Activated CD8-positive, alpha-beta memory T cell treated with anti-CD3 and anti-CD28 coated beads, Interleukin-2, amount 10 ng/mL, durations not matched to agents 7 days and 5 days (primary cell): ENCODE measurements at regions not wholly inside any gene's neighbourhood (a gene's known extent, or its start where the extent isn't known, plus 50 kb on each side); places are given as distances from the start of the nearest gene placed in this dataset.

Source experiments
- ATAC-seq: fragments of 150-1000 bp; cut with Tn5 transposase; one replicate; pipeline ENCODE4 v1.10.0; 2021; ENCODE audit warnings: moderate library complexity
- CTCF ChIA-PET: fragments of 350-600 bp; sonication (Branson Sonifier 250); formaldehyde crosslinking; loops from one replicate; lab custom pipeline; 2021; ENCODE audit warnings: antibody characterized with exemption; lab: Charles Lee
- DNase-seq: peaks from one replicate; pipeline ENCODE4 v3.0.0-alpha.2; 2020
- H3K27ac Mint-ChIP-seq: one replicate; pipeline ENCODE4 v1.8.0; 2021; ENCODE audit warnings: mild to moderate bottlenecking, mixed read lengths
- H3K27me3 Mint-ChIP-seq: one replicate; pipeline ENCODE4 v1.8.0; 2021; ENCODE audit warnings: mixed read lengths
- H3K36me3 Mint-ChIP-seq: one replicate; pipeline ENCODE4 v1.8.0; 2021; ENCODE audit warnings: mild to moderate bottlenecking, mixed read lengths
- H3K4me1 Mint-ChIP-seq: one replicate; pipeline ENCODE4 v1.8.0; 2021; ENCODE audit warnings: mixed read lengths
- H3K4me3 Mint-ChIP-seq: one replicate; pipeline ENCODE4 v1.8.0; 2021; ENCODE audit warnings: mild to moderate bottlenecking, moderate library complexity, mixed read lengths
- H3K9me3 Mint-ChIP-seq: one replicate; pipeline ENCODE4 v1.8.0; 2022; ENCODE audit warnings: low read depth, mixed read lengths

DNA sequence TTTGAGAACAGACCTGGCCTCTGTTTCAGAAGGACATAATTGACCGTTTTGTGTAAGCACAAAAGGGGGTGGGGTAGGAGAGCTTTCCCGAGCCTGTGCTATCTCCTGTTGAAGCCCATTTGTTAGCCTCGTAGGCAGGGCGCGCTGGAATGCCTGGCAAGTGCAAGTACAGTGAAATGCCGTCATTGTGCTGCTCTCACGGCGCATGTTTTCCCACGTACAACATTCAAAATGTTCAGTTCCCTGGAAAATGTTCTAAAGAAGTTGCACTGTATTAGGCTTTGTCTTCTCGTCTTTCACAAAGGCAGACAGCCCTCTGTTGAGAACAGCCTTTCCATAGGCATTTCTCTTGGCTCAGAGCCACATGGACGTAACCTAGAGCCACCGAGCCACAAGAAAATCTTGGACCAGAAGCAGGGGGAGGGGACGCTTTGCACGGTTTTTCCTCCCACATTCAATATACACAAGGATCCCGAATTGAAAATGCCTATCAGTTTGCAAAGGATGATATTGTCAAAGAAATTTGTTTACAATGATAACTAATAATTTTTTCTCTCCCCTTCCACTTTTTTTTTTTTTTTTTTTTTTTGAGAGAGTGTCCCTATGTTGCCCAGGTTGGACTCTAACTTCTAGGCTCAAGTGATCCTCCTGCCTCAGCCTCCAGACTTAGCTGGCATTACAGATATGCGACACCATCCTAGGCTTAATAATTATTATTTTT lies 54.6 kb upstream of the RAPGEF2 start:
- CTCF ChIA-PET: interaction anchor here (0.6 kb wide), 1 partner anchor 16 kb away, joined by 3 read pairs; no protein-coding TSS in a partner anchor
- Mint-ChIP-seq H3K9me3 (no peaks in the 10 kb centered on the region), H3K27me3 (peaks cover 11% of the 10 kb centered on the region), H3K27ac (no peak overlapping the region), H3K4me1 (peaks cover 27% of the 10 kb centered on the region), H3K36me3 (no peaks in the 10 kb centered on the region), H3K4me3 (no peak overlapping the region)
- DNase-seq (no peak), ATAC-seq (no peak)

DNA sequence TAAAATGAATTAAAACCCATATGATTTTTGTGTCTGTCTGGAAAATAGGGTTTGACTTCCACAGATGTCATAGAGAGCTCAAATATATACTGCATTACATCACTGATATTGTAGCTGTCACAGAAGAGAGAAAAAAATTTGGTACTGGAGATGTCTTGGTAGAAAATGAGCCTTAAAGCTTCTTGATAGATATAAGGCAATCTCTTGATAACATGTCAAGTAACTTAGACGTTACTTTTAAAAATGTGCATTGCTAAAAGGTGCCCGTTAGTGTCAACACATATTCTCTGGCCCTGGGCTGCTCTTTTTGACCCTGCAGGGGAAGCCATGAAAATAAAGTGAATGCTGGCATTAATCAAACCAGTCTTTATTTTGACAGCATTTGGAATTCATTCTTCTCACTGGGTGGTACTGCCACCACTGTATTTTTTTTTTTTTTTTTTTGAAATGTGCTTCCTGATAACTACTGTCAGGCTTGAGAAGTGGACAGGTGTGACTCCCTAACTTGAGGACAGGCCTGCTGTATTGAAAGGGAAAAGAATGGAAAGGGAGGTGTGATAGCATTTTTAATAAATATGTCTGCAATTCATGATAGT lies 53.0 kb upstream of the RAPGEF2 start:
- Mint-ChIP-seq H3K36me3 (no peaks in the 10 kb centered on the region), H3K27me3 (peaks cover 14% of the 10 kb centered on the region), H3K9me3 (no peaks in the 10 kb centered on the region), H3K27ac (no peak overlapping the region), H3K4me1 (peaks cover 27% of the 10 kb centered on the region), H3K4me3 (no peak overlapping the region)
- ATAC-seq (no peak), DNase-seq (no peak)
- CTCF ChIA-PET: no interaction called here

DNA sequence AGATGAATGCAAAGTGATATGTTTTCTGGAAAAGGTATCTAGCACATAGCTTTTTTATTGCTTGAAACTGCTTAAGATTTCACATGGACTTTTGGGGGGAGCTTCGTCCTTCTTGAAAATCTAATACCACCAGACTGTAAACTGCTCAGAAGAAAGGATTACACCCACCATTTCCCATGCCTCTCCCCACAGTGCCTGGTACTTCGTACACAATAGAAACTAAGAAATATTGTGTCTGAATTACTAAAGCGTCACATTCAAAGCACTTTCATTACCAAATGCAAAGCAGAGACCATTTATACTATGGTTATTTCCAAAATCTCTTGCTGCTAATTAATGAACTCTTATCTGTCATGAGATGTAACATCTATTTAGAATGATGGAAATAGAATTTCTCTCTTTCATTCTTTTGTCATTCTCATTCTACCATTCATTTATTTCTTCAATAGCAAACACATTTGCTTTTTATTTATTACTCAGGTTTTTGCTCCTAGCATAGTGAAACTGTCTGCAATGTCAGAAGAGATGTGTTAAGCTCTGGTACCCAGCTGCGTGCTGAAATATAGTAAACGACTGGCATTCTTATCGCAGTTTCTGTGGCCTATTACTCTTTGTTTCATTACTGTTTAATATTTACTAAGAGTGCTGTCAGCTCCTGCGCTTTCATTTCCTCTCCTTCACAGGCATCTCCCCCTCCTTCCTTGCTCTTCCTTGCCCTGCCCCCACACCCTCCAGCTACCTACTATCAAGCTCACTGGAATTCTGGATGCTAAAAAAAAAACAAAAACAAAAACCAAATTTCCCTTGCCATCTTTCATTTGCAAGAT lies 51.4 kb upstream of the RAPGEF2 start:
- Mint-ChIP-seq H3K4me1 (peaks cover 25% of the 10 kb centered on the region), H3K4me3 (peak overlapping the region; percentile 13), H3K36me3 (no peaks in the 10 kb centered on the region), H3K9me3 (no peaks in the 10 kb centered on the region), H3K27ac (no peak overlapping the region), H3K27me3 (peaks cover 11% of the 10 kb centered on the region)
- CTCF ChIA-PET: interaction anchor here (0.9 to 1.0 kb wide), 2 partner anchors 9 to 200 kb away, joined by 3 read pairs; no protein-coding TSS in a partner anchor
- no peak for ATAC-seq
- DNase-seq: no peak

DNA sequence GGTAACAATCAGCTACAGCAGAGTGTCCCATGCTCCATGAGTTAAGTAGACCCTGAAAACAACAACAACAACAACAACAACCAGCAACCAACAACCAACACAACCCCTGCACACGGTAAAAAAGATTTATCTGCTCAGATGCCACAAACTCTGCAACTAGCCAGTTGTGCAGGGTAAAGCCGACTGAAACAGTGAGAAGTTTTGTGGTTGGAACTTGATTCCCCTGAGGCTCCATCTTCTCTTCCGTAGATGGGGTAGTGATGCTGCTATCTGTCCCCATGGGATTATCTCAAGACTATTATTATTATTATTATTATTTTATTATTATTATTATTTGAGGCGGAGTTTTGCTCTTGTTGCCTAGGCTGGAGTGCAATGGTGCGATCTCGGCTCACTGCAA lies 50.6 kb upstream of the RAPGEF2 start:
- H3K4me3 Mint-ChIP-seq: no peak overlapping the region
- H3K27ac Mint-ChIP-seq: no peak overlapping the region
- H3K4me1 Mint-ChIP-seq: peaks cover 21% of the 10 kb centered on the region
- no peaks in the 10 kb centered on the region for H3K9me3 Mint-ChIP-seq
- H3K27me3 Mint-ChIP-seq: peaks cover 13% of the 10 kb centered on the region
- DNase-seq: no peak
- CTCF ChIA-PET: interaction anchor here (0.9 to 1.0 kb wide), 2 partner anchors 8 to 201 kb away, joined by 3 read pairs; no protein-coding TSS in a partner anchor
- H3K36me3 Mint-ChIP-seq: no peaks in the 10 kb centered on the region
- no peak for ATAC-seq
